ENCODE measurements at regions not wholly inside any gene's neighbourhood (a gene's known extent, or its start where the extent isn't known, plus 50 kb on each side); places are given as distances from the start of the nearest gene placed in this dataset.

DNA sequence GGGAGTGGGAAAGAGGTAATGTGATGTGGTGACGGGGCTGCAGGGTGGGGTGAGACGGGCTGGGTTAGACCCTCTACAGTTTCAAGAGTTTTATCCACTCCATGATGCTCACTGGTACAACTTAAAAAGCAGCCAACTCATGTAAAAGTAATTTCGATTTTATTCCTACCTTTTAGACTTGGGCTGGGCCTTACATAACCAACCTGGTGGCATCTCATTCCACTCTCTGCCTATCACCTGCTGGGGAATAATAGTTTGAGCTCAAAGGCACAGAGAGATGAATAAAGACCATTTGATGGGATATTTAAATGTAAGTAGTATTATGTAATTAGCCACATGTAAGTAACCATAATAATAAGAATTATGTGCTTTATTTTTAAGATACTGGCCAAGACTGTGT is 366.0 kb upstream of the RNF32 start:
- H3K27ac ChIP-seq: no peak overlapping the region
- no peak for TF ChIP-seq CTCF (conservative IDR thresholded peaks at IDR 0.05; ENCODE audit: low read depth)
- CTCF ChIA-PET: no interaction called here
- no peak for DNase-seq (ENCODE audit: low spot score)
- POLR2A ChIA-PET (ENCODE audit: low non-redundant PET): no interaction called here

- CTCF ChIA-PET: no interaction called here
- POLR2A ChIA-PET (ENCODE audit: low non-redundant PET): no interaction called here
- no peak for DNase-seq (ENCODE audit: low spot score)
- TF ChIP-seq CTCF (conservative IDR thresholded peaks at IDR 0.05; ENCODE audit: low read depth): no peak
- H3K27ac ChIP-seq: no peak overlapping the region
Measured at GRCh38 chr7:156261581-156261980, 379.0 kb upstream of the RNF32 start.

DNA sequence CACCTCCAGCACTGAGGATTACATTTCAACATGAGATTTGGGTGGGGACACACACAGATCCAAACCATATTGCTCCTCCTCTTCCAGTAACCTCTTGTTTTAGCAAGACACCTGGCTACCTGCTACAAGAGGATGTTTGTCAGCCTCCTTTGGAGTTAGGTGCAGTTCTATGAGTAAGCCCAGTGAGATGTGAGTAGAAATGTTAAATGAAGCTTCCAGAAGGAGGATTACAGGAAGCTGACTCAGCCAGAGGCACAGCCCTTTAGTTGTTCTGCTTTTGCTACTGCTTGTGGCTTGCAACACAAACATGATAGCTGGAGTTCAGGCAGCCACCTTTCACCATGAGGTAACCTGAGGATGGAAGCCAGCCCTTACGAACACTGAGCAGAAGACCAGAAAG is 382.7 kb upstream of the RNF32 start:
- TF ChIP-seq CTCF (conservative IDR thresholded peaks at IDR 0.05; ENCODE audit: low read depth): no peak
- ChIA-PET CTCF (no interaction called here), POLR2A (ENCODE audit: low non-redundant PET) (no interaction called here)
- H3K27ac ChIP-seq: no peak overlapping the region
- no peak for DNase-seq (ENCODE audit: low spot score)

DNA sequence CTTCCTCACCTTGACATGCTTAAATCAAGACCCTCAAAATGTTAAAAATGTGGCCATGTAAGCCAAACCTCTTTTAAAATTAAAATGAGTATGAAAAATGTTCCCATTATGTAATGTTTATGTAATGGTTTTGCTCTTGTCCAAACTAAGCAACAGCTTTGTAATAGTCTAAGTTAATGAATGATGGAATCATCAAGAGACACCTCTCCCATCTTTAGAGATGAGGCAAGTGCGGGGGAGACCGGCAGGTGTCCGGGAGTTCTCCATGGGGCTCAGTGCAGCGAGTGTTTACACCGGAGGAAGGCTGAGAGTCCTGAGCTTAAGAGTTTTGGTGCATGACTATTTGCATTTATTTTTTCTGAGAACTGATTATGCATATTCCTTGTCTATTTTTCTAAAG is 384.9 kb upstream of the RNF32 start:
- ChIA-PET POLR2A (ENCODE audit: low non-redundant PET) (no interaction called here), CTCF (interaction anchor here (0.6 kb wide), 1 partner anchor 11 kb away, joined by 3 read pairs; no protein-coding TSS in a partner anchor)
- TF ChIP-seq CTCF (conservative IDR thresholded peaks at IDR 0.05; ENCODE audit: low read depth): no peak
- no peak overlapping the region for H3K27ac ChIP-seq
- no peak for DNase-seq (ENCODE audit: low spot score)

DNA sequence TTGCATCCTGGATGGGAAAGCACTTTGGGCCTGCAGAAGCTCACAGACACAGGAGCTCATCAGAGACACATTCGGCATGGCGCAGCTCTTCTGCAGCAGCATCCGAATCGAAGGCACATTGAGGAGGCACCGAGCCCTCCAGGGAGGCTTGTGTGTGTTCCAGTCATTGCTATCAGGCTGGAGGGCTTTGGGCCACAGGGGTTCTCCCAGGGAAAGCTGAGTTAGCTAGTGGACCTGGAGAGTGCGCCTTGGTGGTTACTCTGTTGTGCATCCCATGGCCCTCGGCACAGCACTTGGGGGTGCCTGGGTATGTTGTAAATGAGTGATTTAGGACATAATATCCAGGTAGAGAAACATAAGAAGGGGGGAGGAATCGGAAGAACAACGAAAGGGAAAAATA is 388.7 kb upstream of the RNF32 start:
- H3K27ac ChIP-seq: no peak overlapping the region
- CTCF ChIA-PET: no interaction called here
- no peak for TF ChIP-seq CTCF (conservative IDR thresholded peaks at IDR 0.05; ENCODE audit: low read depth)
- no peak for DNase-seq (ENCODE audit: low spot score)
- POLR2A ChIA-PET (ENCODE audit: low non-redundant PET): no interaction called here

- no peak overlapping the region for H3K27ac ChIP-seq
- no peak for DNase-seq (ENCODE audit: low spot score)
- ChIA-PET CTCF (no interaction called here), POLR2A (ENCODE audit: low non-redundant PET) (no interaction called here)
- TF ChIP-seq CTCF (conservative IDR thresholded peaks at IDR 0.05; ENCODE audit: low read depth): no peak
Measured at GRCh38 chr7:156240532-156240931, 400.0 kb upstream of the RNF32 start.

Data from RWPE1 (cell line).